T-helper 22 cell (primary cell): ENCODE measurements at regions not wholly inside any gene's neighbourhood (a gene's known extent, or its start where the extent isn't known, plus 50 kb on each side); places are given as distances from the start of the nearest gene placed in this dataset.
"Not testable (repeated sequence)": the region's sequence is repeated elsewhere in the genome, so short reads cannot be mapped to it uniquely, and the experiment has no call there.

ENCODE experiments used
- DNase-seq: peaks from one replicate; pipeline ENCODE4 v3.0.0-alpha.2; 2020; ENCODE audit warnings: low read depth

- DNase-seq, result peak; percentile 70
Measured at GRCh38 chr1:198934901-198935305, 296.1 kb downstream of the PTPRC start.

DNA sequence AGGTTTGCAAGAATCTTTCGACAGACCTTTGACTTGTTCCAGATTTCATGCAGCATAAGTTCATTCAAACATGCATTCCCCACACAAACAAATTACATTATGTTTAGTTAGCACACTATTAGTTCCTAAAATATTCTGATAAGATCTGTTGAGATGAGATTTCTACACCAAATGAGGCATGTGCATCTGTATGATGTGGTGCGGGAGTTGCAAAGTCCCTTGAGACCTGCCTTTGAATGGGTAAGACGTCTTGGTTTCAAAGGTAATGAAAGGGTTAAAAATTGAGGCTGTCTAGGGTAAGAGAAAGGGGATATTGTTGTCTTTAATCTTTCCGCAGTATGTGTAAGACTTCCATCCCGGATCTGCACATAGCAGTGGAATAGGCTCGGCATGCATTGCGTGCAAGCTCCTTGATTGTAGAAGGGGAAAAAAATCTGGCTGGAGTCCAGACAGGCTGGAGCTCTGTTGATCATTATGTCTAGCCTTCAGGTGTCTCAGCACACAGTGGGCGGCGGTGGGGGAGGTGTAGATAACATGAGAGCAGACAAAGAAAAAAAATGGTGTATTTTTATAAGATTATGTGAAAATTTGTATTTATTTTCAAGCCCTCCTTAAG lies 296.6 kb downstream of the PTPRC start:
- peak; percentile 43 for DNase-seq

DNA sequence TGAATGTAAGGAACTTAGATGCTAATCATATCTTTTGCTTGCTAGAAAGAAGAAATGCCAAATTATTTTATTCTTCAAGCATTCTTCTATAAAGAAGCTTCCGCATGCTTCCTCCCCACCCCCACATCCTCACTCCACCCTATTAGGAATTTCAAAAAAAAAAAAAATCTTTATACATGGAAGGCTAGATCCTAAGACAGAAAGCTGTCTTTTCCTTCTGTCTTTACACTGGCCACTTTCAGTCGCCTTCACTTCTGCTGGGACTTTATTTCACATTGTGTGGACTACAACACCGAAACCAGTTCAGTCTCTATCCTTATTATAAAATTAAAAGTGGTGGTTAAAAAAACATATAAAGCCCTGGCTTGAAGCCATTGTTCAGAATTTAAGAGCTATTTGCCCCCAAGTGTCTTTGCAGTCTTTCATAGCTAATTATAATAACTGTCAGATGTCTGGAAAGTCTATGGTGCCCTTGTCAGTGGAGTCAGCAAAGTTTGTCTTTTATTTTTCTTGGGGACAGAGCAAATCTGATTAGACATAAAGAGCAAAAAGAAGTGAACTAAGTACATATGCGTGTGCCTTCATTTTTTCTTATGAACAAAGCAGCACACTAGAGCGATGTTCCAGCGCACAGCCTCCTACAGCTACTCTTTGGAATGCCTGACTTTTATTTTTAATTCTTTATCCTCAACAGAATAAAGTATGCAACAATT lies 297.7 kb downstream of the PTPRC start:
- no peak for DNase-seq

DNA sequence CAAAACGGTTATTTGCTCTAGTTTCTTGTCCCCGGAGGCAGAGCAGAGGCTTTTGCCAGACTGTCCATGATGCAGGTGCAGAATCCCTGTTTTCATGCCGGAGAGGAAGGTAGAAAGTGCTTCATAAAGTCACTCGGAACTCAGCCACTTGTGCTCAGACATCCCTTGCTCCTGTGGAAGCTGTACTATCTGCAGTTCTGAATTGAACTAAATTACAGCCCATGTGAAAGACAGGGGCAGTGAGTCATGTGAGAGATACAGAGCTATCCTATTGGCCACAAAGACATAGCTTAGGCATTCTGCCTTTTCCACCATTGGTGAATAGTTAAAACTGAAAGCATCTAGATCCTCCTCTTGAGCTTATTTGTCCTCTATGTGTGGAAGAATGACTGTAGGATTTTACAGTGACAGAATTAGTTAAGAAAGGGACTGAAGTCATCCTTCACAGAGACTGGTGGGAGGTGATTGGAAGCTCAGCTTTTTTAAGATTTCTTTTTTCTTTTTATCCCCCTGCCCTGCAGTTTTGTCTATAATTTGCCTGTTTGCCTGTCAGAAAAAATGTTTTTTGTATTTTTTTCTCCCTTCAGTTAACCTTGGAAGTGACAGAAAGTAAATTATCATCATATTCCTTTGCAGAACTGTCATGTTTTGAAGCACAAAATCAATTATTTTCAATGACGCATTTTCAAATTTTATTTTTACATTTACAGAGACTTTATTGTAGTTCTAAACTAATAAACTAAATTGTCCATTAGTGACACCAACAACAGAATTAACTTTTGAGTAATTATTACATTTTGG lies 298.6 kb downstream of the PTPRC start:
- no peak for DNase-seq

GRCh38 chr1:198939286-198939685 lies 300.4 kb downstream of the PTPRC start:
- DNase-seq, result no peak

DNA sequence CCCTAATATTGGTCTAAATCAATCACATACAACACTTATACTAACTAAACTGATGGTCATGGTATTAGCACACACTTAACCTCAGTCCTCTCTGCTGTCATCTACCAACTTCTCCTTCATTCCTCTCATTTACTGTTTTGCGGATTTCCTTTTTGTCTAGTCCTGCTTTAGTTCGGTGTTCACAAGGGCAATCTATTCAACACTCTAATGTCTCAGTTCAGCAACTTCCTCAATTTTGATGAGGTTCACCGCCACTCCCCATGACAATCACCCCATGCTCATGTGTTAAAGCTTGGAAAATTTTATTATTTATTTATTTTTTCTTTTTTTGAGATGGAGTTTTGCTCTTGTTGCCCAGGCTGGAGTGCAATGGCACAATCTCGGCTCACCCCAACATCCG lies 301.1 kb downstream of the PTPRC start:
- no peak for DNase-seq

- no peak for DNase-seq
Measured at GRCh38 chr1:198942466-198942865, 303.6 kb downstream of the PTPRC start.

- DNase-seq, result no peak
Measured at GRCh38 chr1:198943484-198944187, 304.8 kb downstream of the PTPRC start.

- DNase-seq, result no peak
Measured at GRCh38 chr1:198947456-198947855, 308.6 kb downstream of the PTPRC start.

- no peak for DNase-seq
Measured at GRCh38 chr1:198948895-198949659, 310.2 kb downstream of the PTPRC start.

DNA sequence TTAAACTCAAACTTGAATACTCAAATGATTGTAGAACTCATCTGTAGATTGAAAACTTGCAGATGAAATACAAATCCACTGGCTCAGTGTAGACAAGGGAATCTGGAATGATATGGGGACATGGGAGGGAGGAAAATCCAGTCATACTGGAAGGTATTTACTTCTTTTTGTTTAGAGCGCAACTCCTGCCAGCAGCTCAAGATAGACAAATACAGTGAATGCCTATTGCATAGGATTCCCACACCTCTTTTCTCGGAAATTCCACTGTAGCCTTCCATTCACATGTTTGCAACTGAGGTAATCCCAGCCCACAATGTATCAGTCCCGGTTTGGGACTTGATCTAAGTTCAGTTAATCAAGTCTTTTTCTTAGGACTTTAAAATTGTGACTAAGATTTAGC lies 311.2 kb downstream of the PTPRC start:
- no peak for DNase-seq

DNA sequence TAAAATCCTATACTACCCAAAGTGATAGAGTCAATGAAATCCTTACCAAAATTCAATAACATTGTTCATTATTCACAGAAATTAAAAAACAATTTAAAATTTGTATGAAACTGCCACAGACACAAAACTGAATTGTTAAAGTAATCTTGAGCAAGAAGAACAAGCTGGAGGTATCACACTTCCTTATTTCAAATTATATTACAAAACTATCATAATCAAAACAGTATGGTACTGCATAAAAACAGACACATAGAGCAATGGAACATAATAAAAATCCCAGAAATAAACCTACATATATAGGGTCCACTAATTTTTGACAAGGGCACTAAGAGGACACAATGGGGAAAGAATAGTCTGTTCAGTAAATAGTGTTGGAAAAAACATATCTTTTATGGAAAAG lies 316.2 kb downstream of the PTPRC start:
- no peak for DNase-seq

DNA sequence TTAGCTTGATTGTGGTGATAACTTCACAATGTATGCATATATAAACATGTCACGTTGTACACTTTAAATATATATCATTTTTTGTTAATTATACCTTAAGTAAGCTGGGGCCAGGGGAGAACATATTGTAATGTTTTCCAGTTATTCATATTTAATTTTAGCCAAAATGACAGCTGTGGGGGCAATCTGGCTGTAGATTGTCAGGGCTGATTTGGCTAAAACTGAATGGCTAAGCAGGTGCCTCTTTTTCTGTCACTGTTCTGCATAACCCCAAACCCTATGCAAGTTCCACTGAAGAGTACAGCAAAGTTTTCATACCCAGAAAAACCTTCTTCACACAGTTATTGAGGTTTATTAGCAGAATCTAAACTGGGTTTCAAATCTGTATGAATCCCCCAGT lies 318.2 kb downstream of the PTPRC start:
- DNase-seq, result no peak

DNA sequence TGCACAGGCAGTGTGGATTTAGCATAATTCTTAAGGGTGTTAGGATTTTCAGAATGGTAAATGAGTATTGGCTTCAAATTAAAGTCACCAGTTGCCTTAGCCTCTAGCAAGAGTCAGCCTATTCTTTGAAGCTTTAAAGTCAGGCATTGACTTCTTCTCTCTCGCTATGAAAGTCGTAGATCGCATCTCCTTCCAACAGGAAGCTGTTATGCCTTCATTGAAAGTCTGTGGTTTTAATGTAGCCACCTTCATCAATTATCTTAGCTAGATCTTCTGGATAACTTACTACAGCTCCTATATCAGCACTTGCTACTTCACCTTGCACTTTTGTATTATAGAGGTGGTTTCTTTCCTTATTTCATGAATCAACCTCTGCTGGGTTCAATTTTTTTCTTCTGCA lies 320.2 kb downstream of the PTPRC start:
- no peak for DNase-seq

DNA sequence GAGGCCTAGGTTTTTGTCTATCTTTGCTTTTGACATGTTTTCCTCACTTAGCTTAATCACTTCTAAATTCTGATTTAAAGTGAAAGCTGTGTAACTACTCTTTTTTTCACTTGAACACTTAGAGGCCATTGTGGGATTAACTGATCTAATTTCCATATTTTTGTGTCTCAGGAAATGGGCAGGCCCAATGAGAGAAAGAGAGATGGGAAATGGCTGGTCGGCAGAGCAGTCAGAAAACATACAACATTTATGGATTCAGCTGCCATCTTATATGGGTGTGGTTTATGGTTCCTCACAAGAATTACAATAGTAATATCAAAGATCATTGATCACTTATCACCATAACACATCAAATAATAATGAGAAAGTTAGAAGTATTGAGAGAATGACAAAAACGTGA lies 320.8 kb downstream of the PTPRC start:
- no peak for DNase-seq

GRCh38 chr1:198963796-198964195 lies 325.0 kb downstream of the PTPRC start:
- not testable (repeated sequence) for DNase-seq

- no peak for DNase-seq
Measured at GRCh38 chr1:198966519-198966918, 327.7 kb downstream of the PTPRC start.

DNA sequence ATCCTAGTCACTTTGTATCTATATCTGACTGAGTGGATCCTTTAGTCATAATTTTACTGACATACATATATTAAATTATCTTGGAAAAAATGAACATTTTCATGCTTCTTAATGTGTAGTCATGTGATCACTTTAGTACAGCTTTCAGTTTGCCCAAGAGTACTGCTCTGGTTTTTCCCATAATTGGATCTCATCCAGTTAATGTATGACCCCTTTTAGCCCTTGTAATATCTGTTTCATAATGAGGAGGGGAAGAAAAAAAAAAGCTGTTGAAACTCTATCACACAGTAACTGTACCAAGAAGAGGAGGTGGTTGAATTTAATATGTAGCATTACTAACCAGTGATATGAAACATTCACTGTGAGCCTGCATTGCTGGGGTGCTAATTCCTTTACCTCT lies 328.7 kb downstream of the PTPRC start:
- DNase-seq, result no peak

GRCh38 chr1:198968866-198969265 lies 330.0 kb downstream of the PTPRC start:
- DNase-seq, result no peak

DNA sequence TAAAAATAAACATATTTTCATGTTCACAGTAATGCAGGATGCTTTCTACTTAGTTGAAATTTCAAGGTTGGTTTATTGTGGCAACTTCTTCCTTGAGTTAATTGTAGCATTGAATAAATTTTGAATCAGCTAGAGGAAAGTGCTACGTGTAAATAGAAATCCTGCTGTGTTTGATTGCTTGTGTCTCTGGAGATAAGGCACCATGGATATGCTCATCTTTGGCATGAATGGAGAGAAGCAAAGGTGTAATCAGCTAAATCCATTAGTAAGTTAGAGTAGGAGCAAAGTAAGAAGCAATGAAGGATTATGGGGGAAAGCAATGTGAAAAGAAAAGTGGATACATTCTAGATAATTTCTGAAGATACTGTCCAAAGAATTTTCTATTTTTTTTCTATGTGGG lies 331.1 kb downstream of the PTPRC start:
- no peak for DNase-seq

DNA sequence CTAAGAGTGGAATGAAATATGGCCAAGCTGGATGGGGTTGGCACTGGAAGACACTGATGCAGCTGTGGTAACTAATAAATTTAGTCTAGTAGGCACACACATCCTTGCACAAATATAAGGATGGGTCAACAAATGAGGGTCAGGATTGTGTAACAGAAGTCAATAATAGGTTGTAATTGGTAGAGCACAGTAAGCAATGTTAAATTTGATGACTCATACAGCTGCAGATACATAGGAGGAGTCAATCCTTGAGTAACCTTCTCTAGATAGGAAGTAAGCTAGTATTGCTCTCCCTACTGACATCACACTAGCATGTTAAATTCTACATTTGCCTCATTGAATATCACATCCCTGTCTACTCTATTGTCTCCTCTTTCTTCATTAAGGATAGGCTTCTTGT lies 332.1 kb downstream of the PTPRC start:
- DNase-seq, result no peak

GRCh38 chr1:198977909-198978308 lies 339.1 kb downstream of the PTPRC start:
- no peak for DNase-seq
